HCT116 (cell line): ENCODE measurements at regions not wholly inside any gene's neighbourhood (a gene's known extent, or its start where the extent isn't known, plus 50 kb on each side); places are given as distances from the start of the nearest gene placed in this dataset.

Experiments used
- ATAC-seq: fragments of 200-7000 bp; cut with Tn5 transposase; 2 replicates; pipeline ENCODE4 v1.9.1; 2020; ENCODE audit warnings: mild to moderate bottlenecking, moderate library complexity
- BruUV-seq: library from RNA; stranded (reverse); fragments of 400-500 nt; replicated peaks from 2 replicates; lab custom pipeline; 2021; lab: Mats Ljungman, UMichigan
- CTCF ChIA-PET: fragments of 300-600 bp; sonication (Branson Sonifier 250); formaldehyde crosslinking; loops from one replicate; lab custom pipeline; 2021; ENCODE audit warnings: antibody characterized with exemption; lab: Charles Lee
- POLR2A ChIA-PET: fragments of 300-600, 350-600 bp; sonication (Branson Sonifier 250); formaldehyde crosslinking; loops from one replicate; lab custom pipeline; 2021; ENCODE audit warnings: antibody characterized with exemption; lab: Charles Lee
- RAD21 ChIA-PET, 2 experiments: fragments of 300-600 bp; sonication (Branson Sonifier 250); formaldehyde crosslinking; loops; one replicate each; lab custom pipeline; 2023; ENCODE audit warnings: low total read pairs in 2 of 2; ENCODE audit not compliant: uncharacterized antibody in 2 of 2, unreplicated experiment in 2 of 2, low non-redundant PET in 1 of 2; lab: Charles Lee
- DNase-seq: peaks from one replicate; pipeline ENCODE4 v3.0.0-alpha.2; 2010; ENCODE audit warnings: low read depth, low spot score
- H2AFZ ChIP-seq: fragments of 200-600 bp; shearing (Covaris generic), sonication (generic); 2 replicates; pipeline ENCODE4 v1.6.1; 2017; ENCODE audit warnings: low read depth, mixed run types, mixed read lengths, antibody characterized with exemption, low read length; ENCODE audit not compliant: poor library complexity, severe bottlenecking
- H3K27ac ChIP-seq: 2 replicates; pipeline ENCODE4 v1.5.1; 2012; ENCODE audit warnings: low read depth, low read length
- H3K27me3 ChIP-seq: fragments of 200-600 bp; sonication (generic); 2 replicates; pipeline ENCODE4 v1.6.1; 2016; ENCODE audit warnings: mixed run types, low read length, mixed read lengths; ENCODE audit not compliant: insufficient read depth
- H3K36me3 ChIP-seq, 2 experiments: fragments of 200-500 bp in 1 of 2; fragments of 200-600 bp in 1 of 2; sonication (Bioruptor generic) in 1 of 2; sonication (generic) in 1 of 2; 2 replicates each; pipeline versions ENCODE4 v1.5.1 to v1.6.1; 2014 to 2016; ENCODE audit warnings: low read length in 2 of 2, inconsistent platforms in 1 of 2, mixed read lengths in 1 of 2, mixed run types in 1 of 2; ENCODE audit not compliant: insufficient read depth in 2 of 2, control insufficient read depth in 1 of 2
- H3K4me1 ChIP-seq, 2 experiments: fragments of 200-600 bp in 1 of 2; sonication (generic) in 1 of 2; 2 replicates each; pipeline versions ENCODE4 v1.5.1 to v1.6.1; 2012 to 2017; ENCODE audit warnings: low read length in 2 of 2, inconsistent platforms in 1 of 2, mild to moderate bottlenecking in 1 of 2, mixed read lengths in 1 of 2, mixed run types in 1 of 2, moderate library complexity in 1 of 2; ENCODE audit not compliant: insufficient read depth in 2 of 2, control insufficient read depth in 1 of 2
- H3K4me2 ChIP-seq: fragments of 200-600 bp; sonication (generic); 2 replicates; pipeline ENCODE4 v1.6.1; 2017; ENCODE audit warnings: mixed run types, low read length, mixed read lengths
- H3K4me3 ChIP-seq, 2 experiments: fragments of 200-600 bp in 1 of 2; sonication (generic) in 1 of 2; replicated peaks in 1 of 2; 2 replicates each; pipeline ENCODE4 v1.5.1; 2011 to 2016; ENCODE audit warnings: low read length in 2 of 2, control low read depth in 1 of 2, low read depth in 1 of 2, mild to moderate bottlenecking in 1 of 2, mixed read lengths in 1 of 2, mixed run types in 1 of 2
- H3K79me2 ChIP-seq: fragments of 200-600 bp; sonication (generic); 2 replicates; pipeline ENCODE4 v1.6.1; 2017; ENCODE audit warnings: mild to moderate bottlenecking, mixed run types, low read length, moderate library complexity, mixed read lengths; ENCODE audit not compliant: insufficient read depth
- H3K9ac ChIP-seq: fragments of 200-600 bp; sonication (generic); 2 replicates; pipeline ENCODE4 v1.6.1; 2016; ENCODE audit warnings: low read length, mixed read lengths
- H3K9me2 ChIP-seq: fragments of 200-600 bp; sonication (generic), shearing (Covaris generic); 2 replicates; pipeline ENCODE4 v1.6.1; 2017; ENCODE audit warnings: mixed run types, mild to moderate bottlenecking, moderate library complexity; ENCODE audit not compliant: insufficient read depth
- H3K9me3 ChIP-seq, 2 experiments: fragments of 200-500 bp in 1 of 2; fragments of 200-600 bp in 1 of 2; sonication (Bioruptor generic) in 1 of 2; sonication (generic) in 1 of 2; 2 replicates each; pipeline ENCODE4 v1.6.1; 2014 to 2017; ENCODE audit warnings: low read length in 2 of 2, mixed read lengths in 2 of 2, inconsistent platforms in 1 of 2, low read depth in 1 of 2, mild to moderate bottlenecking in 1 of 2, mixed run types in 1 of 2, moderate library complexity in 1 of 2; ENCODE audit not compliant: control insufficient read depth in 1 of 2, insufficient read depth in 1 of 2
- H4K20me1 ChIP-seq: fragments of 200-600 bp; sonication (generic), shearing (Covaris generic); 2 replicates; pipeline ENCODE4 v1.6.1; 2017; ENCODE audit warnings: mixed run types, mild to moderate bottlenecking, moderate library complexity; ENCODE audit not compliant: insufficient read depth
- CBX3 ChIP-seq: IDR thresholded peaks from 2 replicates; pipeline ENCODE4 v1.6.1; 2012; ENCODE audit warnings: low read depth
- CTCF ChIP-seq, 3 experiments: fragments of 200-600 bp in 1 of 3; sonication (generic) in 1 of 3; IDR thresholded peaks in 2 of 3; conservative IDR thresholded peaks in 1 of 3; 2 replicates each; pipeline ENCODE4 v1.5.1; 2012 to 2017; ENCODE audit warnings: low read depth in 2 of 3, low read length in 2 of 3, antibody characterized with exemption in 1 of 3, borderline replicate concordance in 1 of 3, control low read depth in 1 of 3, mild to moderate bottlenecking in 1 of 3, mixed read lengths in 1 of 3, mixed run types in 1 of 3, moderate library complexity in 1 of 3; ENCODE audit not compliant: insufficient read depth in 1 of 3
- EGR1 ChIP-seq: IDR thresholded peaks from 2 replicates; pipeline ENCODE4 v1.6.1; 2012; ENCODE audit warnings: low read depth
- RAD21 ChIP-seq: IDR thresholded peaks from 2 replicates; pipeline ENCODE4 v1.6.1; 2012; ENCODE audit warnings: low read depth, mild to moderate bottlenecking
- TCF7L2 ChIP-seq: IDR thresholded peaks from 2 replicates; pipeline ENCODE4 v1.7.0; 2011; ENCODE audit warnings: borderline replicate concordance, inconsistent platforms; ENCODE audit not compliant: insufficient read depth, insufficient read length; ENCODE audit errors: extremely low read depth
- ZFX ChIP-seq: fragments of 450-650 bp; IDR thresholded peaks from 2 replicates; pipeline ENCODE4 v1.6.1; 2017
- intact Hi-C: fragments of 100-400 bp; cut with micrococcal nuclease; formaldehyde crosslinking; loops from 2 replicates; pipeline ENCODE4 v1.10.0; 2022
- TF ChIP-seq, protein P1 (sequence below): IDR thresholded peaks from 2 replicates; pipeline ENCODE4 v1.6.1; 2012

GRCh38 chr12:74412606-74413230 is 124.9 kb upstream of the ATXN7L3B start:
- H3K9me2 ChIP-seq = no peaks in the 10 kb centered on the region
- no peaks in the 10 kb centered on the region for H3K79me2 ChIP-seq
- H3K36me3 ChIP-seq = no peaks in the 10 kb centered on the region
- TF ChIP-seq EGR1 = 0 out of 2 replicates have a peak, but pooled peaks have one; percentile 10
- no peak for TF ChIP-seq ZFX
- TF ChIP-seq CTCF (IDR thresholded peaks at IDR 0.05 in 2 of 3, conservative IDR thresholded peaks at IDR 0.05 in 1 of 3; ENCODE audit: borderline replicate concordance in 1 of 3, insufficient read depth in 1 of 3, low read depth in 2 of 3, low read length in 2 of 3) = peak in 2 of 3 experiments; percentile 56 to 62; a peak in 4 of 6 replicates
- TF ChIP-seq, protein P1, sequence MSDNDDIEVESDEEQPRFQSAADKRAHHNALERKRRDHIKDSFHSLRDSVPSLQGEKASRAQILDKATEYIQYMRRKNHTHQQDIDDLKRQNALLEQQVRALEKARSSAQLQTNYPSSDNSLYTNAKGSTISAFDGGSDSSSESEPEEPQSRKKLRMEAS = no peak
- TF ChIP-seq CBX3 = no peak
- no peak for TF ChIP-seq TCF7L2
- TF ChIP-seq RAD21 = peak; percentile 72
- H3K4me1 ChIP-seq = peaks cover 0 to 3% of the 10 kb centered on the region in 2 experiments; a peak in 1 of 4 replicates
- DNase-seq = peak; percentile 28
- no peak overlapping the region for H3K4me2 ChIP-seq
- peak; percentile 36; the same call in 1 of the 2 replicates for ATAC-seq
- peak overlapping the region; percentile 23 for H2AFZ ChIP-seq
- BruUV-seq = no TSS peak
- H3K4me3 ChIP-seq = no peak overlapping the region
- CTCF ChIA-PET = interaction anchor here (1.0 to 1.4 kb wide), 4 partner anchors 9 to 477 kb away, joined by 3 to 6 read pairs (median 4); no protein-coding TSS in a partner anchor
- no peak overlapping the region for H3K27ac ChIP-seq
- no peaks in the 10 kb centered on the region for H3K27me3 ChIP-seq
- intact Hi-C loops = loop anchor here (5.0 to 10.0 kb wide), 2 partner anchors 125 to 232 kb away; partner anchors contain the start of gene ATXN7L3B
- POLR2A ChIA-PET = no interaction called here
- RAD21 ChIA-PET = no interaction called here
- H3K9ac ChIP-seq = no peak overlapping the region
- H4K20me1 ChIP-seq = no peaks in the 10 kb centered on the region
- H3K9me3 ChIP-seq = no peaks in the 10 kb centered on the region
